ENCODE measurements at regions not wholly inside any gene's neighbourhood (a gene's known extent, or its start where the extent isn't known, plus 50 kb on each side); places are given as distances from the start of the nearest gene placed in this dataset.

DNA sequence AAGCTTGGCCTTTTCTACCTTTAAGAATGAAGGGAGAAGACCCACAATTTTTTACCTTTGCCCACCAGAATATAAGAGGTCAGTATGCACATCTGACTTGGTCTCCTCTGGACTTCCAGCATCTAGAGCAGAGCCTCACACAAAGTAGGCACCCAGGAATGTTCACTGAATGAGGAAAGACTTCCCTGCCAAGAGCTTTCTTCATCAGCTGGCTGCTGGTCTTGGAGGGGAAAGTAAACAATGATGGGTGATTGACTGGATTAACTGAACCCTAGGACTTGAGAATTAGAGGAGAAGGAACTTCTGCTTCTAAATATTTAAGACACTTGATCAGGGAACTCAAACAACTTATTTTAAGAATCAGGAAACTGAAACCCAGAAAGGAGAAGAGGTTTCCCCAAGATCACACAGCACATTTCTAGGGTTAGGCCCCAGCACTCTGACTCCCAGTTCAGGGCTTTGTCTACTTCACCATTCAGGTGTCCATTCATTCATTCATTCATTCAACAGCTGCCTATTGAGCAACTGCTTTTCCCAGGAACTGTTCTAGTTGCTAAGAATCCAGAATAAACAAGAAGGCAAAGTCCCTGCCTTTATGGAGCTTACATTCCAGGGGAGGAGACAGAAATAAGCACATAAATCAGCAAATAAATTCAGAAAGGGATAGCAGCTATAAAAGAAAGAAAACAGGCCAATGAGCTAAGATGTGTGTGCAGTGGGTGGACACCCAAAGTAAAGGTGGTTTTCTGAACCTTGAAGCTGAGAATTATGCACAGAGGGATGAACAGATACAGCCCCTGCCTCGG lies 216.9 kb upstream of the LRFN2 start (continued):
- TF ChIP-seq, protein P1, sequence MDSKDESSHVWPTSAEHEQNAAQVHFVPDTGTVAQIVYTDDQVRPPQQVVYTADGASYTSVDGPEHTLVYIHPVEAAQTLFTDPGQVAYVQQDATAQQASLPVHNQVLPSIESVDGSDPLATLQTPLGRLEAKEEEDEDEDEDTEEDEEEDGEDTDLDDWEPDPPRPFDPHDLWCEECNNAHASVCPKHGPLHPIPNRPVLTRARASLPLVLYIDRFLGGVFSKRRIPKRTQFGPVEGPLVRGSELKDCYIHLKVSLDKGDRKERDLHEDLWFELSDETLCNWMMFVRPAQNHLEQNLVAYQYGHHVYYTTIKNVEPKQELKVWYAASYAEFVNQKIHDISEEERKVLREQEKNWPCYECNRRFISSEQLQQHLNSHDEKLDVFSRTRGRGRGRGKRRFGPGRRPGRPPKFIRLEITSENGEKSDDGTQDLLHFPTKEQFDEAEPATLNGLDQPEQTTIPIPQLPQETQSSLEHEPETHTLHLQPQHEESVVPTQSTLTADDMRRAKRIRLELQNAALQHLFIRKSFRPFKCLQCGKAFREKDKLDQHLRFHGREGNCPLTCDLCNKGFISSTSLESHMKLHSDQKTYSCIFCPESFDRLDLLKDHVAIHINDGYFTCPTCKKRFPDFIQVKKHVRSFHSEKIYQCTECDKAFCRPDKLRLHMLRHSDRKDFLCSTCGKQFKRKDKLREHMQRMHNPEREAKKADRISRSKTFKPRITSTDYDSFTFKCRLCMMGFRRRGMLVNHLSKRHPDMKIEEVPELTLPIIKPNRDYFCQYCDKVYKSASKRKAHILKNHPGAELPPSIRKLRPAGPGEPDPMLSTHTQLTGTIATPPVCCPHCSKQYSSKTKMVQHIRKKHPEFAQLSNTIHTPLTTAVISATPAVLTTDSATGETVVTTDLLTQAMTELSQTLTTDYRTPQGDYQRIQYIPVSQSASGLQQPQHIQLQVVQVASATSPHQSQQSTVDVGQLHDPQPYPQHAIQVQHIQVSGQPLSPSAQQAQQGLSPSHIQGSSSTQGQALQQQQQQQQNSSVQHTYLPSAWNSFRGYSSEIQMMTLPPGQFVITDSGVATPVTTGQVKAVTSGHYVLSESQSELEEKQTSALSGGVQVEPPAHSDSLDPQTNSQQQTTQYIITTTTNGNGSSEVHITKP (IDR thresholded peaks at IDR 0.05; ENCODE audit: partially characterized antibody), result no peak
- no peak for TF ChIP-seq SMARCA4 (IDR thresholded peaks at IDR 0.05)

DNA sequence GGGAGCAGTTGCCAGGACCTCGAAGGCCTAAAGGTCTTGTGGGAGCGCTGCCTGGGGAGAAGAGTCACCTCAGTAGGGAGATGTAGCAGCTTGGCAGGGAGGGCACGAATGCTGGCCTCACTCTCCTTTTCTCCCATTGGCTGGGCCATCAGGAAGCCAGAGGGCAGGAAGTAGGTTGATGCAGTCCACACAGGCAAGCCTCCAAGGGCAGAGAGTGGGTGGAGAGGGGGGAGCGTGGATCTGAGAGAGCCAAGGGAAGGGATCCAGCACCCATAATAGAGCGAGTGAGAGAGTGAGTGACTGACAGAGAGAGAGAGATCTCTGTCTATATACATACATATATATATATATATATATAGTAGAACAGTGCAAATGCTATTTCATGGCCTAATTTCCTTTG lies 215.3 kb upstream of the LRFN2 start:
- CTCF ChIA-PET (ENCODE audit: low intra/inter-chr PET ratio), result no interaction called here
- no peak overlapping the region for H3K4me2 ChIP-seq (ENCODE audit: insufficient read depth, low read length)
- TF ChIP-seq GTF2F1 (IDR thresholded peaks at IDR 0.05; ENCODE audit: low read depth, low read length) (no peak), NFE2 (IDR thresholded peaks at IDR 0.05; ENCODE audit: low read depth) (no peak), BCL6 (CRISPR knock-in tag; IDR thresholded peaks at IDR 0.05) (no peak), NFIC (IDR thresholded peaks at IDR 0.05) (no peak), MXI1 (IDR thresholded peaks at IDR 0.05; ENCODE audit: low read depth, low read length) (no peak), ETV5 (CRISPR knock-in tag; IDR thresholded peaks at IDR 0.05; ENCODE audit: low read depth) (no peak), KDM4B (IDR thresholded peaks at IDR 0.05; ENCODE audit: borderline replicate concordance in 2 of 2, low read depth in 1 of 2) (no peak)
- TF ChIP-seq, protein P2, sequence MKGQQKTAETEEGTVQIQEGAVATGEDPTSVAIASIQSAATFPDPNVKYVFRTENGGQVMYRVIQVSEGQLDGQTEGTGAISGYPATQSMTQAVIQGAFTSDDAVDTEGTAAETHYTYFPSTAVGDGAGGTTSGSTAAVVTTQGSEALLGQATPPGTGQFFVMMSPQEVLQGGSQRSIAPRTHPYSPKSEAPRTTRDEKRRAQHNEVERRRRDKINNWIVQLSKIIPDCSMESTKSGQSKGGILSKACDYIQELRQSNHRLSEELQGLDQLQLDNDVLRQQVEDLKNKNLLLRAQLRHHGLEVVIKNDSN (CRISPR knock-in tag; IDR thresholded peaks at IDR 0.05), result no peak
- TF ChIP-seq, protein P3, sequence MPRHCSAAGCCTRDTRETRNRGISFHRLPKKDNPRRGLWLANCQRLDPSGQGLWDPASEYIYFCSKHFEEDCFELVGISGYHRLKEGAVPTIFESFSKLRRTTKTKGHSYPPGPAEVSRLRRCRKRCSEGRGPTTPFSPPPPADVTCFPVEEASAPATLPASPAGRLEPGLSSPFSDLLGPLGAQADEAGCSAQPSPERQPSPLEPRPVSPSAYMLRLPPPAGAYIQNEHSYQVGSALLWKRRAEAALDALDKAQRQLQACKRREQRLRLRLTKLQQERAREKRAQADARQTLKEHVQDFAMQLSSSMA (CRISPR knock-in tag; IDR thresholded peaks at IDR 0.05), result no peak
- TF ChIP-seq, protein P4, sequence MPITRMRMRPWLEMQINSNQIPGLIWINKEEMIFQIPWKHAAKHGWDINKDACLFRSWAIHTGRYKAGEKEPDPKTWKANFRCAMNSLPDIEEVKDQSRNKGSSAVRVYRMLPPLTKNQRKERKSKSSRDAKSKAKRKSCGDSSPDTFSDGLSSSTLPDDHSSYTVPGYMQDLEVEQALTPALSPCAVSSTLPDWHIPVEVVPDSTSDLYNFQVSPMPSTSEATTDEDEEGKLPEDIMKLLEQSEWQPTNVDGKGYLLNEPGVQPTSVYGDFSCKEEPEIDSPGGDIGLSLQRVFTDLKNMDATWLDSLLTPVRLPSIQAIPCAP (CRISPR knock-in tag; IDR thresholded peaks at IDR 0.05; ENCODE audit: borderline replicate concordance), result no peak
- TF ChIP-seq, protein P5, sequence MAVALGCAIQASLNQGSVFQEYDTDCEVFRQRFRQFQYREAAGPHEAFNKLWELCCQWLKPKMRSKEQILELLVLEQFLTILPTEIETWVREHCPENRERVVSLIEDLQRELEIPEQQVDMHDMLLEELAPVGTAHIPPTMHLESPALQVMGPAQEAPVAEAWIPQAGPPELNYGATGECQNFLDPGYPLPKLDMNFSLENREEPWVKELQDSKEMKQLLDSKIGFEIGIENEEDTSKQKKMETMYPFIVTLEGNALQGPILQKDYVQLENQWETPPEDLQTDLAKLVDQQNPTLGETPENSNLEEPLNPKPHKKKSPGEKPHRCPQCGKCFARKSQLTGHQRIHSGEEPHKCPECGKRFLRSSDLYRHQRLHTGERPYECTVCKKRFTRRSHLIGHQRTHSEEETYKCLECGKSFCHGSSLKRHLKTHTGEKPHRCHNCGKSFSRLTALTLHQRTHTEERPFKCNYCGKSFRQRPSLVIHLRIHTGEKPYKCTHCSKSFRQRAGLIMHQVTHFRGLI (CRISPR knock-in tag; IDR thresholded peaks at IDR 0.05), result no peak

More for the DNA sequence above, 215.3 kb upstream of the LRFN2 start:
- no peaks in the 10 kb centered on the region for H3K79me2 ChIP-seq (ENCODE audit: control insufficient read depth, insufficient read depth, low read length)
- H3K9ac ChIP-seq (ENCODE audit: insufficient read depth in 1 of 2, low read depth in 2 of 2, low read length in 2 of 2), result 0 out of 4 replicates have a peak overlapping the region, but pooled peaks of 1 of the 2 experiments have one; percentile 27
- intact Hi-C loops (cut with micrococcal nuclease), result no loop called here
- ATAC-seq (no peak), DNase-seq (ENCODE audit: extremely low read depth in 1 of 4, low spot score in 3 of 4) (no peak), FAIRE-seq (no peak)
- no peaks in the 10 kb centered on the region for H3K36me3 ChIP-seq (ENCODE audit: control insufficient read depth, insufficient read depth, low read length)
- H3K27me3 ChIP-seq (ENCODE audit: control insufficient read depth in 2 of 2, insufficient read depth in 2 of 2, low read length in 2 of 2), result peaks cover 0 to 30% of the 10 kb centered on the region in 2 experiments; a peak in 2 of 5 replicates
- H3K4me1 ChIP-seq (replicated peaks in 1 of 2; ENCODE audit: control insufficient read depth in 2 of 2, insufficient read depth in 2 of 2, low read length in 2 of 2), result no peaks in the 10 kb centered on the region
- POLR2A ChIA-PET, result interaction anchor here (0.7 kb wide), 1 partner anchor 220 kb away, joined by 3 read pairs; no protein-coding TSS in a partner anchor
- H3K9me3 ChIP-seq (replicated peaks; ENCODE audit: control insufficient read depth, insufficient read depth, low read depth, low read length), result no peaks in the 10 kb centered on the region
- peaks cover 3% of the 10 kb centered on the region for H3K9me1 ChIP-seq (ENCODE audit: control insufficient read depth, insufficient read depth, low read length)
- WGBS (ENCODE audit: insufficient coverage, low coverage, missing lambda C conversion rate), result 0% methylated on average over 3 of the region's 5 CpGs
- H4K20me1 ChIP-seq (replicated peaks; ENCODE audit: control insufficient read depth, insufficient read depth, low read length), result peaks cover 13% of the 10 kb centered on the region; the same call in 1 of the 2 replicates
- BruUV-seq (replicated peaks), result no TSS peak
- in situ Hi-C loops (cut with MboI), result no loop called here
- H3K27ac ChIP-seq (ENCODE audit: extremely low read depth, low read depth, low read length), result no peak overlapping the region
- H3K4me3 ChIP-seq, result no peak overlapping the region
- no peak overlapping the region for H2AFZ ChIP-seq (ENCODE audit: low read depth, low read length)
